ENCODE measurements at regions not wholly inside any gene's neighbourhood (a gene's known extent, or its start where the extent isn't known, plus 50 kb on each side); places are given as distances from the start of the nearest gene placed in this dataset.
"Not testable (repeated sequence)": the region's sequence is repeated elsewhere in the genome, so short reads cannot be mapped to it uniquely, and the experiment has no call there.

DNA sequence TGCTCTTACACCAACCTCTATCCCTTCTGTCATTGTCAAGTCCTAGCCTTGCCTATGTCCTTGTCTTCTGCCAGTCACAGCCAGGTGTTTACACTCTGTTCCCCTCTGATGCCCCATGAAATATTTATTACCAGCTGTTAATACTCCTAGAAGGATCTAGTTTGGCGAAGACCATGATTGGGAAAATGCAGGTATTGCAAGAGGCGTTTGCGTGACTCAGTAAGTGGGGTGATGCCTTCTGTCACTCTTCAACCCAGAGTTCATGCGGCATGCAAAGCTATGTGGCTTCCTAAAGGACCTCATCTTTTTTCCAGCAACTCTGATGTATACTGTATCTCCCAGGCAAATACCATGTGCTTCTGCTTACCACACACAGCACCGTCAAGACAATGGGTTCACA is 81.8 kb upstream of the GJB6 start:
- Histone ChIP-seq H3K27ac (no peak overlapping the region), H3K9me3 (no peaks in the 10 kb centered on the region), H3K4me3 (no peak overlapping the region), H3K36me3 (no peaks in the 10 kb centered on the region), H3K27me3 (no peaks in the 10 kb centered on the region), H3K4me1 (no peaks in the 10 kb centered on the region)
- DNase-seq, result no peak
- intact Hi-C loops (cut with DNase I; ENCODE audit: low total_unique reads), result no loop called here
- no peak for TF ChIP-seq POLR2A (IDR thresholded peaks at IDR 0.05)
- TF ChIP-seq, protein P1, sequence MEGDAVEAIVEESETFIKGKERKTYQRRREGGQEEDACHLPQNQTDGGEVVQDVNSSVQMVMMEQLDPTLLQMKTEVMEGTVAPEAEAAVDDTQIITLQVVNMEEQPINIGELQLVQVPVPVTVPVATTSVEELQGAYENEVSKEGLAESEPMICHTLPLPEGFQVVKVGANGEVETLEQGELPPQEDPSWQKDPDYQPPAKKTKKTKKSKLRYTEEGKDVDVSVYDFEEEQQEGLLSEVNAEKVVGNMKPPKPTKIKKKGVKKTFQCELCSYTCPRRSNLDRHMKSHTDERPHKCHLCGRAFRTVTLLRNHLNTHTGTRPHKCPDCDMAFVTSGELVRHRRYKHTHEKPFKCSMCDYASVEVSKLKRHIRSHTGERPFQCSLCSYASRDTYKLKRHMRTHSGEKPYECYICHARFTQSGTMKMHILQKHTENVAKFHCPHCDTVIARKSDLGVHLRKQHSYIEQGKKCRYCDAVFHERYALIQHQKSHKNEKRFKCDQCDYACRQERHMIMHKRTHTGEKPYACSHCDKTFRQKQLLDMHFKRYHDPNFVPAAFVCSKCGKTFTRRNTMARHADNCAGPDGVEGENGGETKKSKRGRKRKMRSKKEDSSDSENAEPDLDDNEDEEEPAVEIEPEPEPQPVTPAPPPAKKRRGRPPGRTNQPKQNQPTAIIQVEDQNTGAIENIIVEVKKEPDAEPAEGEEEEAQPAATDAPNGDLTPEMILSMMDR (IDR thresholded peaks at IDR 0.05), result no peak

DNA sequence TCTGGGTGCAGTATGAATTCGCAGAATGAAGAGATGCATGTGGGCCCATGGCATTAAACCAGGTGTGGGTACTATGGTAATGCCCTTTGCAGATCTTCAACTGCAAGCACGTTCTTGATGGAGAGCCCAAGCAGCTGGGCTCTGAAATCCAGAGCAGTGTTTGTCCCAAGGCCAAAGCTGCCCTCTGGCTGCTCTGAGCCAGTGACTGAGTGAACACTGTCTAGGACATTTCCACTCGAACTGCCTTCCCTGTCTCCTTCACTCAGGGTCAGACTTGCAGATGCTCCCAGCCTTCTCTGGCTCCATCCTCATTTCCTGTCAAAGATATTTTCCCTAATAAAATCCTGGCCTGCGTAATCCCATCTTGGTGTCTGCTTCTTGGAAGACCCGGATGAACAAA is 80.2 kb upstream of the GJB6 start:
- Histone ChIP-seq H3K9me3 (peaks cover 0 to 3% of the 10 kb centered on the region in 2 donors), H3K4me3 (no peak overlapping the region), H3K27ac (no peak overlapping the region), H3K36me3 (no peaks in the 10 kb centered on the region), H3K27me3 (no peaks in the 10 kb centered on the region), H3K4me1 (no peaks in the 10 kb centered on the region)
- DNase-seq, result no peak
- intact Hi-C loops (cut with DNase I; ENCODE audit: low total_unique reads), result no loop called here
- TF ChIP-seq POLR2A (IDR thresholded peaks at IDR 0.05), result no peak
- TF ChIP-seq, protein P1 (IDR thresholded peaks at IDR 0.05), result no peak

DNA sequence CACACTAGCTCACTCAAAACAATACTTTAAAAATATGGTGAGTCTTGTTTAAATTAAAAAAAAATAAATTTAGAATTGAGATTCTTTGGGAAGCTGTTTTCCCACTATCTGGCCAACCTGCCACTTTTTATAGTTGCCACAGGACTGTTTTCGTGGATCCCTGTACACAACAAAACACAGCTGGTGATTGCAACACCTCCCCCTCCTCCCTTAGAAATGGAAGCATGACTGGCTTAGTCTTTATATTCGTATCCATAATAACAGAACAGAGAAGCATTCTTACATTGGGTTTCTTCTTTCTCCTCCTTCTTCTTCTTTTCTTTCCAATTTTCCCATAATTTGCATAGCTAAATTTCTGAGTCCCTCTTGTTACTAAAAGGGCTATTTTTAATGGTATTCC is 79.5 kb upstream of the GJB6 start:
- H3K27me3 ChIP-seq, result no peaks in the 10 kb centered on the region
- intact Hi-C loops (cut with DNase I; ENCODE audit: low total_unique reads), result no loop called here
- no peak for TF ChIP-seq POLR2A (IDR thresholded peaks at IDR 0.05)
- TF ChIP-seq, protein P1 (IDR thresholded peaks at IDR 0.05), result no peak
- DNase-seq, result no peak
- no peak overlapping the region for H3K4me3 ChIP-seq
- no peaks in the 10 kb centered on the region for H3K36me3 ChIP-seq
- H3K4me1 ChIP-seq, result no peaks in the 10 kb centered on the region
- H3K9me3 ChIP-seq, result peaks cover 0 to 3% of the 10 kb centered on the region in 2 donors
- H3K27ac ChIP-seq, result no peak overlapping the region

GRCh38 chr13:20311022-20311421 is 78.9 kb upstream of the GJB6 start:
- no peak for DNase-seq
- Histone ChIP-seq H3K4me1 (no peaks in the 10 kb centered on the region), H3K27me3 (no peaks in the 10 kb centered on the region), H3K27ac (no peak overlapping the region), H3K9me3 (peaks cover 0 to 3% of the 10 kb centered on the region in 2 donors), H3K36me3 (no peaks in the 10 kb centered on the region), H3K4me3 (no peak overlapping the region)
- intact Hi-C loops (cut with DNase I; ENCODE audit: low total_unique reads), result no loop called here
- no peak for TF ChIP-seq POLR2A (IDR thresholded peaks at IDR 0.05)

GRCh38 chr13:20306039-20306438 is 73.9 kb upstream of the GJB6 start:
- no peak for DNase-seq
- H3K27ac ChIP-seq, result no peak overlapping the region
- no peaks in the 10 kb centered on the region for H3K36me3 ChIP-seq
- peaks cover 0 to 3% of the 10 kb centered on the region in 2 donors for H3K9me3 ChIP-seq
- no peaks in the 10 kb centered on the region for H3K27me3 ChIP-seq
- TF ChIP-seq, protein P1 (IDR thresholded peaks at IDR 0.05), result no peak
- no peak for TF ChIP-seq POLR2A (IDR thresholded peaks at IDR 0.05)
- no peaks in the 10 kb centered on the region for H3K4me1 ChIP-seq
- intact Hi-C loops (cut with DNase I; ENCODE audit: low total_unique reads), result no loop called here
- H3K4me3 ChIP-seq, result no peak overlapping the region

GRCh38 chr13:20305587-20305986 is 73.5 kb upstream of the GJB6 start:
- TF ChIP-seq, protein P1 (IDR thresholded peaks at IDR 0.05), result no peak
- TF ChIP-seq POLR2A (IDR thresholded peaks at IDR 0.05), result no peak
- Histone ChIP-seq H3K4me3 (no peak overlapping the region), H3K27ac (no peak overlapping the region), H3K36me3 (no peaks in the 10 kb centered on the region), H3K4me1 (no peaks in the 10 kb centered on the region), H3K27me3 (no peaks in the 10 kb centered on the region), H3K9me3 (peaks cover 0 to 3% of the 10 kb centered on the region in 2 donors)
- no peak for DNase-seq
- intact Hi-C loops (cut with DNase I; ENCODE audit: low total_unique reads), result no loop called here

DNA sequence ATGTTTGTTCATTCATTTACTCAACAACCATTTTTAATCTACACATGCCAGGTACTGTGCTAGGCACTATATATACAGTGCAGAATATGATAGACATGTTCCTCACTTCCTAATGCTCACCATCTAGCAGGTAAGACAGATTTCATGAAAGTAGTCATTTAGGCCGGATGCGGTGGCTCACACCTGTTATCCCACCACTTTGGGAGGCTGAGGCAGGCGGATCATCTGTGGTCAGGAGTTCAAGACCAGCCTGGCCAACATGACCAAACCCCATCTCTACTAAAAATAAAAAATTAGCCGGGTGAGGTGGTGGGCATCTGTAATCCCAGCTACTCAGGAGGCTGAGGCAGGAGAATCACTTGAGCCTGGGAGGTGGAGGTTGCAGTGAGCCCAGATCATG is 71.9 kb upstream of the GJB6 start:
- intact Hi-C loops (cut with DNase I; ENCODE audit: low total_unique reads); H3K4me1 ChIP-seq; H3K9me3 ChIP-seq; H3K36me3 ChIP-seq; DNase-seq; H3K27me3 ChIP-seq; H3K4me3 ChIP-seq; H3K27ac ChIP-seq: not testable (repeated sequence)

Measured in uterus (tissue), 3 donors.